Esophagus (tissue), 2 donors: ENCODE measurements at regions not wholly inside any gene's neighbourhood (a gene's known extent, or its start where the extent isn't known, plus 50 kb on each side); places are given as distances from the start of the nearest gene placed in this dataset.

Experiments
- H3K27ac ChIP-seq, 2 donors: one replicate each; pipeline ENCODE4 v1.5.1; 2013; ENCODE audit warnings: low read depth in 2 of 2, mild to moderate bottlenecking in 2 of 2, inconsistent platforms in 1 of 2, low read length in 1 of 2, moderate library complexity in 1 of 2
- H3K27me3 ChIP-seq, 2 donors: one replicate each; pipeline ENCODE4 v1.6.1; 2013; ENCODE audit warnings: low read length in 2 of 2, control low read depth in 1 of 2, mild to moderate bottlenecking in 1 of 2; ENCODE audit not compliant: insufficient read depth in 2 of 2, control insufficient read depth in 1 of 2
- H3K36me3 ChIP-seq, 2 donors: one replicate each; pipeline ENCODE4 v1.6.1; 2013; ENCODE audit warnings: low read length in 1 of 2; ENCODE audit not compliant: control insufficient read depth in 2 of 2, insufficient read depth in 2 of 2
- H3K4me1 ChIP-seq, 2 donors: one replicate each; pipeline ENCODE4 v1.6.1; 2013; ENCODE audit warnings: low read length in 1 of 2; ENCODE audit not compliant: control insufficient read depth in 2 of 2, insufficient read depth in 2 of 2
- H3K4me3 ChIP-seq, 2 donors: one replicate each; pipeline ENCODE4 v1.5.1; 2013; ENCODE audit warnings: low read length in 2 of 2, mild to moderate bottlenecking in 2 of 2, low read depth in 1 of 2, moderate library complexity in 1 of 2
- H3K9me3 ChIP-seq, 2 donors: one replicate each; pipeline ENCODE4 v1.6.1; 2013; ENCODE audit warnings: mild to moderate bottlenecking in 2 of 2, low read depth in 1 of 2, low read length in 1 of 2, moderate library complexity in 1 of 2; ENCODE audit not compliant: control insufficient read depth in 2 of 2, insufficient read depth in 1 of 2
- WGBS, 2 donors: extraction: QIAGEN DNeasy Blood & Tissue Kit; methylation state at CpG; one replicate each; pipeline ENCODE4 v1.1.7; 2013; 5-methylcytosine and 5-hydroxymethylcytosine counted together
- donor health status: healthy with polysubstance abuse.
- donor health status: Bipolar disorder and iron deficiency.

- WGBS, 2 donors = 83 to 87% methylated on average over 6 of the region's 6 CpGs
- Histone ChIP-seq H3K9me3 (no peaks in the 10 kb centered on the region), H3K36me3 (no peaks in the 10 kb centered on the region)
Observed at GRCh38 chr22:27542602-27543001, 259.0 kb downstream of the MN1 start.

GRCh38 chr22:27543460-27543859, 258.1 kb downstream of the MN1 start:
- Histone ChIP-seq H3K4me1 (no peaks in the 10 kb centered on the region), H3K9me3 (no peaks in the 10 kb centered on the region), H3K36me3 (no peaks in the 10 kb centered on the region), H3K27ac (no peak overlapping the region), H3K27me3 (no peaks in the 10 kb centered on the region), H3K4me3 (no peak overlapping the region)
- 75 to 90% methylated on average over 2 of the region's 2 CpGs for WGBS, 2 donors

More at GRCh38 chr22:27542602-27543001, 259.0 kb downstream of the MN1 start:
- no peak overlapping the region for H3K27ac ChIP-seq
- no peak overlapping the region for H3K4me3 ChIP-seq
- no peaks in the 10 kb centered on the region for H3K27me3 ChIP-seq
- H3K4me1 ChIP-seq = no peaks in the 10 kb centered on the region

- H3K36me3 ChIP-seq = no peaks in the 10 kb centered on the region
- no peak overlapping the region for H3K27ac ChIP-seq
- H3K9me3 ChIP-seq = no peaks in the 10 kb centered on the region
- H3K4me3 ChIP-seq = no peak overlapping the region
- 68 to 78% methylated on average over 7 of the region's 7 CpGs for WGBS, 2 donors
- H3K4me1 ChIP-seq = no peaks in the 10 kb centered on the region
- no peaks in the 10 kb centered on the region for H3K27me3 ChIP-seq
Observed at GRCh38 chr22:27545085-27545484, 256.5 kb downstream of the MN1 start.

- H3K36me3 ChIP-seq = no peaks in the 10 kb centered on the region
- no peaks in the 10 kb centered on the region for H3K9me3 ChIP-seq
- no peak overlapping the region for H3K4me3 ChIP-seq
- H3K4me1 ChIP-seq = no peaks in the 10 kb centered on the region
- no peak overlapping the region for H3K27ac ChIP-seq
- WGBS, 2 donors = 79 to 85% methylated on average over 18 of the region's 18 CpGs
- H3K27me3 ChIP-seq = no peaks in the 10 kb centered on the region
Observed at GRCh38 chr22:27546157-27546935, 255.2 kb downstream of the MN1 start.

GRCh38 chr22:27551402-27551801, 250.2 kb downstream of the MN1 start:
- Histone ChIP-seq H3K4me3 (no peak overlapping the region), H3K36me3 (no peaks in the 10 kb centered on the region), H3K27me3 (no peaks in the 10 kb centered on the region), H3K4me1 (peaks cover 0 to 4% of the 10 kb centered on the region in 2 donors), H3K9me3 (peaks cover 4 to 5% of the 10 kb centered on the region in 2 donors), H3K27ac (no peak overlapping the region)
- 86 to 88% methylated on average over 7 of the region's 7 CpGs for WGBS, 2 donors

- H3K4me1 ChIP-seq = peaks cover 0 to 4% of the 10 kb centered on the region in 2 donors
- no peak overlapping the region for H3K4me3 ChIP-seq
- peaks cover 4 to 5% of the 10 kb centered on the region in 2 donors for H3K9me3 ChIP-seq
- 93 to 94% methylated on average over 7 of the region's 7 CpGs for WGBS, 2 donors
- no peaks in the 10 kb centered on the region for H3K27me3 ChIP-seq
- no peaks in the 10 kb centered on the region for H3K36me3 ChIP-seq
- H3K27ac ChIP-seq = no peak overlapping the region
Observed at GRCh38 chr22:27552176-27552575, 249.4 kb downstream of the MN1 start.

GRCh38 chr22:27552863-27553262, 248.7 kb downstream of the MN1 start:
- WGBS, 2 donors = 94 to 99% methylated on average over 1 of the region's 1 CpG
- Histone ChIP-seq H3K9me3 (peaks cover 4 to 5% of the 10 kb centered on the region in 2 donors), H3K27me3 (no peaks in the 10 kb centered on the region), H3K27ac (no peak overlapping the region), H3K36me3 (no peaks in the 10 kb centered on the region), H3K4me1 (peaks cover 0 to 4% of the 10 kb centered on the region in 2 donors), H3K4me3 (no peak overlapping the region)

- no peaks in the 10 kb centered on the region for H3K36me3 ChIP-seq
- H3K4me3 ChIP-seq = no peak overlapping the region
- 29 to 35% methylated on average over 14 of the region's 14 CpGs for WGBS, 2 donors
- H3K27me3 ChIP-seq = no peaks in the 10 kb centered on the region
- H3K9me3 ChIP-seq = peaks cover 4 to 5% of the 10 kb centered on the region in 2 donors
- peak overlapping the region; percentile 41 to 43 for H3K27ac ChIP-seq
- peaks cover 0 to 4% of the 10 kb centered on the region in 2 donors for H3K4me1 ChIP-seq
Observed at GRCh38 chr22:27554106-27554811, 247.3 kb downstream of the MN1 start.

- no peak overlapping the region for H3K4me3 ChIP-seq
- H3K4me1 ChIP-seq = peaks cover 0 to 4% of the 10 kb centered on the region in 2 donors
- peaks cover 4 to 5% of the 10 kb centered on the region in 2 donors for H3K9me3 ChIP-seq
- H3K27ac ChIP-seq = no peak overlapping the region
- 61% methylated on average over 6 of the region's 6 CpGs for WGBS, 2 donors
- no peaks in the 10 kb centered on the region for H3K27me3 ChIP-seq
- no peaks in the 10 kb centered on the region for H3K36me3 ChIP-seq
Observed at GRCh38 chr22:27554841-27555456, 246.6 kb downstream of the MN1 start.
